ENCODE measurements at regions not wholly inside any gene's neighbourhood (a gene's known extent, or its start where the extent isn't known, plus 50 kb on each side); places are given as distances from the start of the nearest gene placed in this dataset.
A peak's percentile ranks its signal among the peaks of the same experiment; 100 is the strongest.

DNA sequence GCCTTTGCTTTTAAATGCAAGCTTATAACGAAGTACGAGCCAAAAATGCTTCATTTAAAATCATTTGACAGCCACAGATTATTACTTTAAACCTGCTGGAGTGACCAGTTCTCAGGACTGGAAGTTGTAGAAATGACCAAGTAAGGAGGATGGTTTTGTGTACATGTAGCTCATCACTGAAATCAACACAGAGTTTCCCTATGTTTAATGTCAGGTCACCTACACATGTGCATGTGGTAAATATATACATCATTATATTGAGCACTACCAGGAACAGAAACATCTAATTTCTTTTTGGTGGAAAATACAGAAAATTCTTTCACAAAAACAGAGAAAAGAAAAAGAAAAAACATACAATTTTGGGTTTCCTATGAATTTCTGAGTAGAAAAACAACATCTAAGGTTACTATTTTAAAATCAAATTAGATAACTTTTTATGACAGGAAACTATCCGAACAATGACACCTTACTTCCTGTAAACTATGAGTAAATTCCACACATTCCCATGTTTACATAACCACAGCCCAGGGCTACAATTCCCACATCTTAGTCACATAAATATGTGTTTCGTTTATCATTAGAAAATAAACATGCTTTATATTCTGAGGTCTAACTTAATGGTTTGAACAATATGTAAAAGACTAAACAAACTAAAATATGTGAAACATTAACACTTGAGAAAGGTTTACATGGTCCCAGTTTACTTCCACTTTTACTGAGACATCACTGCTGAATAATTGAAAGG lies 73.6 kb downstream of the ZNF281 start:
- TF ChIP-seq, protein P1, sequence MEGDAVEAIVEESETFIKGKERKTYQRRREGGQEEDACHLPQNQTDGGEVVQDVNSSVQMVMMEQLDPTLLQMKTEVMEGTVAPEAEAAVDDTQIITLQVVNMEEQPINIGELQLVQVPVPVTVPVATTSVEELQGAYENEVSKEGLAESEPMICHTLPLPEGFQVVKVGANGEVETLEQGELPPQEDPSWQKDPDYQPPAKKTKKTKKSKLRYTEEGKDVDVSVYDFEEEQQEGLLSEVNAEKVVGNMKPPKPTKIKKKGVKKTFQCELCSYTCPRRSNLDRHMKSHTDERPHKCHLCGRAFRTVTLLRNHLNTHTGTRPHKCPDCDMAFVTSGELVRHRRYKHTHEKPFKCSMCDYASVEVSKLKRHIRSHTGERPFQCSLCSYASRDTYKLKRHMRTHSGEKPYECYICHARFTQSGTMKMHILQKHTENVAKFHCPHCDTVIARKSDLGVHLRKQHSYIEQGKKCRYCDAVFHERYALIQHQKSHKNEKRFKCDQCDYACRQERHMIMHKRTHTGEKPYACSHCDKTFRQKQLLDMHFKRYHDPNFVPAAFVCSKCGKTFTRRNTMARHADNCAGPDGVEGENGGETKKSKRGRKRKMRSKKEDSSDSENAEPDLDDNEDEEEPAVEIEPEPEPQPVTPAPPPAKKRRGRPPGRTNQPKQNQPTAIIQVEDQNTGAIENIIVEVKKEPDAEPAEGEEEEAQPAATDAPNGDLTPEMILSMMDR (IDR thresholded peaks at IDR 0.05; ENCODE audit: insufficient read depth in 1 of 2, low read depth in 1 of 2, low read length in 1 of 2, severe bottlenecking in 1 of 2, unreplicated experiment in 1 of 2) = no peak
- ChIA-PET POLR2A (no interaction called here), CTCF (no interaction called here)
- peak overlapping the region; percentile 38 for H3K4me3 Mint-ChIP-seq (ENCODE audit: unreplicated experiment)
- intact Hi-C loops (cut with micrococcal nuclease; ENCODE audit: unreplicated experiment) = loop anchor here (10.0 kb wide), 1 partner anchor 311 kb away; the partner anchor contains the start of gene NR5A2
- Histone ChIP-seq H3K27me3 (replicated peaks; ENCODE audit: control insufficient read depth, insufficient read depth, low read length) (no peaks in the 10 kb centered on the region), H3K9me3 (no peaks in the 10 kb centered on the region), H3K4me3 (ENCODE audit: low read depth, low read length) (no peak overlapping the region), H3K4me1 (peaks cover 44% of the 10 kb centered on the region), H3K36me3 (ENCODE audit: control insufficient read depth, insufficient read depth, low read length) (no peaks in the 10 kb centered on the region)
- H3K9me3 Mint-ChIP-seq (ENCODE audit: unreplicated experiment) = no peaks in the 10 kb centered on the region
- DNase-seq = peak in 1 of 2 experiments; percentile 22
- H3K36me3 Mint-ChIP-seq (ENCODE audit: insufficient read depth, unreplicated experiment) = no peaks in the 10 kb centered on the region
- H3K27me3 Mint-ChIP-seq (ENCODE audit: insufficient read depth, unreplicated experiment) = no peaks in the 10 kb centered on the region
- H3K27ac Mint-ChIP-seq (ENCODE audit: unreplicated experiment) = peak overlapping the region; percentile 83
- peaks cover 35% of the 10 kb centered on the region for H3K4me1 Mint-ChIP-seq (ENCODE audit: low read depth, unreplicated experiment)
- no TSS peak for BruUV-seq (replicated peaks)

DNA sequence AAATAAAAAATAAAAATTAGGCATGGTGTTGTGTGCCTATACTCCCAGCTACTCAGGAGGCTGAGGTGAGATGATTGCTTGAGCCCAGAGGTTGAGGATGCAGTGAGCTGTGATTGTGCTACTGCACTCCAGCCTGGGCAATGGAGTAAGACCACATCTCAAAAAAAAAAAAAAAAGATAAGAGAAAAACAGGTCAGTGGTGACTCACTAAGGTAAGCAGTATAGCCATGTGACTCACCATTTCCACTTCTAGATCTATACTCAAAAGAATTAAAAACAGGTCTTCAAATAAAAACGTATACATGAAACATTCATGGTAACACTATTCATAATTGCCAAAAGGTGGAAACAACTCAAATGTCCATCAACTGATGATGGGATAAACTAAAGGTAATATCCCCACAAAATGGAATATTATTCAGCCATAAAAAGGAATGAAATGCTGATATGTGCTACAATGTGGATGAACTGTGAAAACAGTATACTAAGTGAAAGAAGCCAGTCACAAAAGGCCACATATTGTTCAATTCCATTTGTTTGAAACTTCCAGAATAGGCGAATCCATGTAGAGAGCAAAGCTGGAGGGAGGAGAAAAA lies 75.1 kb downstream of the ZNF281 start:
- Mint-ChIP-seq H3K27ac (ENCODE audit: unreplicated experiment) (peak overlapping the region; percentile 1), H3K36me3 (ENCODE audit: insufficient read depth, unreplicated experiment) (no peaks in the 10 kb centered on the region), H3K9me3 (ENCODE audit: unreplicated experiment) (no peaks in the 10 kb centered on the region), H3K27me3 (ENCODE audit: insufficient read depth, unreplicated experiment) (no peaks in the 10 kb centered on the region), H3K4me3 (ENCODE audit: unreplicated experiment) (no peak overlapping the region), H3K4me1 (ENCODE audit: low read depth, unreplicated experiment) (peaks cover 46% of the 10 kb centered on the region)
- no peaks in the 10 kb centered on the region for H3K36me3 ChIP-seq (ENCODE audit: control insufficient read depth, insufficient read depth, low read length)
- ChIA-PET CTCF (no interaction called here), POLR2A (no interaction called here)
- H3K27me3 ChIP-seq (replicated peaks; ENCODE audit: control insufficient read depth, insufficient read depth, low read length) = no peaks in the 10 kb centered on the region
- TF ChIP-seq, protein P1 (IDR thresholded peaks at IDR 0.05; ENCODE audit: insufficient read depth in 1 of 2, low read depth in 1 of 2, low read length in 1 of 2, severe bottlenecking in 1 of 2, unreplicated experiment in 1 of 2) = no peak
- H3K4me3 ChIP-seq (ENCODE audit: low read depth, low read length) = no peak overlapping the region
- intact Hi-C loops (cut with micrococcal nuclease; ENCODE audit: unreplicated experiment) = loop anchor here (10.0 kb wide), 1 partner anchor 310 kb away; the partner anchor contains the start of gene NR5A2
- H3K9me3 ChIP-seq = no peaks in the 10 kb centered on the region
- H3K4me1 ChIP-seq = peaks cover 60% of the 10 kb centered on the region
- no TSS peak for BruUV-seq (replicated peaks)
- DNase-seq = no peak

DNA sequence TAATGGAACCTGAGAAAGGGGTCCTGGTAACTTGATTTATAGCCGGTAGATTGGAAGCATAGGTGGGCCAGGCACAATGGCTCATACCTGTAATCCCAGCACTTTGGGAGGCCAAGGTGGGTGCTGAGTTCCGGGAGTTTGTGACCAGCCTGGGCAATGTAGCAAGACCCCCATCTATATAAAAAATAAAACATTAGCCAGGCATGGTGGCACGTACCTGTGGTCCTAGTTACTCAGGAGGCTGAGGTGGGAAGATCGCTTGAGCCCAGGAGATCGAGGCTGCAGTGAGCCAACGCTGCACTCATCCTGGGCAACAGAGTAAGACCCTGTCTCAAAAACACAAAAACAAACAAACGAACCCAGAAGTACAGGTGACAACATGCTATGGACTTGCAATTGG lies 76.5 kb downstream of the ZNF281 start:
- BruUV-seq (replicated peaks) = no TSS peak
- Histone ChIP-seq H3K9me3 (no peaks in the 10 kb centered on the region), H3K4me3 (ENCODE audit: low read depth, low read length) (no peak overlapping the region), H3K36me3 (ENCODE audit: control insufficient read depth, insufficient read depth, low read length) (no peaks in the 10 kb centered on the region), H3K27me3 (replicated peaks; ENCODE audit: control insufficient read depth, insufficient read depth, low read length) (no peaks in the 10 kb centered on the region), H3K4me1 (peaks cover 58% of the 10 kb centered on the region)
- ChIA-PET CTCF (no interaction called here), POLR2A (no interaction called here)
- H3K27ac Mint-ChIP-seq (ENCODE audit: unreplicated experiment) = no peak overlapping the region
- TF ChIP-seq, protein P1 (IDR thresholded peaks at IDR 0.05; ENCODE audit: insufficient read depth in 1 of 2, low read depth in 1 of 2, low read length in 1 of 2, severe bottlenecking in 1 of 2, unreplicated experiment in 1 of 2) = no peak
- no peak overlapping the region for H3K4me3 Mint-ChIP-seq (ENCODE audit: unreplicated experiment)
- H3K36me3 Mint-ChIP-seq (ENCODE audit: insufficient read depth, unreplicated experiment) = no peaks in the 10 kb centered on the region
- intact Hi-C loops (cut with micrococcal nuclease; ENCODE audit: unreplicated experiment) = loop anchor here (10.0 kb wide), 1 partner anchor 309 kb away; the partner anchor contains the start of gene NR5A2
- DNase-seq = no peak
- H3K4me1 Mint-ChIP-seq (ENCODE audit: low read depth, unreplicated experiment) = peaks cover 49% of the 10 kb centered on the region
- H3K9me3 Mint-ChIP-seq (ENCODE audit: unreplicated experiment) = no peaks in the 10 kb centered on the region
- H3K27me3 Mint-ChIP-seq (ENCODE audit: insufficient read depth, unreplicated experiment) = no peaks in the 10 kb centered on the region
